HG03060 (cell line): ENCODE measurements at regions not wholly inside any gene's neighbourhood (a gene's known extent, or its start where the extent isn't known, plus 50 kb on each side); places are given as distances from the start of the nearest gene placed in this dataset.

ENCODE experiments used
- ATAC-seq: cut with Tn5 transposase; IDR thresholded peaks from one replicate; pipeline ENCODE4 v1.9.1; 2021; ENCODE audit warnings: low read depth, moderate number of reproducible peaks; ENCODE audit not compliant: unreplicated experiment

DNA sequence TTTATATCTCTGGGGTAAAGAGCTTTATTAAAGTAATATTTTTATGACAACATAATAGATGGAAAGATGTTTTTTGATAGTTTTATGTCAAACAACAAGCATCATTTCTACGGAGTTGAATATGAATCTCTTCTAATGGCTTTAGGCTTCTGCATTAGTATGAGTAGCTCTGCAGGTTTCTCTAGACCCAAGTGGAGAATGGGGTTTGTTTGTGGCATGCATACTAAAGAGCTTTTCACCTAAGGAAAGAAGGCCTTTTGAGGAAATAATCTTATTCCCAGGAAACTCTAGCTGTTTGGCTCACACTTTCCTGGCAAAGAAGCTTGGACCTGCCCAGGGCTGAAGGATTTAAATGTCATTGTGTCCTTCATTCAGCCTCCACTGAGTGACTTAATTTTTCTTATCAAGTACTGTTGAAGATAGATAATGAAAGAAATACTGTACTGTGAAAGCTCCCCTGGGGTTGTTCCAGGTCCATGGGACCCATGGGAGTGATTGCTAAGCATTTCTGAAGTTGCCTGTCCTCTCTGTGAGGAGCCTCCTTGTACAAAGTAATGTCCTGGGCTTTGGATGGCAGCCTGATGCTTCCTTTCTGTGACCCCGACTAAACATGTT is 469.3 kb downstream of the LRIG3 start:
- no peak for ATAC-seq

- no peak for ATAC-seq
These were observed 467.8 kb downstream of the LRIG3 start for GRCh38 chr12:58452546-58452945.

DNA sequence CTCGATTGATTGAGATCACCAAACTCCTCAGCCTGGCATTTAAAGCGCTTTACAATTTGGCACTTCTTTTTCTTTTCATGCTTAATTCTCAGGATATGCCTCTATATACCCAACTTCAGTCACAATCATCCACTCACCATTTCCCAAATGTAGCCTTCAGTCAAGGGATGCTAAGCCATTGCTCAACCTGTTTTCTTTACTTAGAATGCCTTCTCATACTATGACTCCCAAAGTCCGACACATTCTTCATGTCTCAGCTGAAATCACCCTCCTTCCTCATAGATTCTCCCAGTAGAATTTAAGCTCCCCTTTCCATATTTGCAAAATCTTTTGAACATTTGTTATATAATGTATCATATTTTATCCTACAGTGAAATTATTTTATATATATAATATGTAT is 467.0 kb downstream of the LRIG3 start:
- no peak for ATAC-seq

DNA sequence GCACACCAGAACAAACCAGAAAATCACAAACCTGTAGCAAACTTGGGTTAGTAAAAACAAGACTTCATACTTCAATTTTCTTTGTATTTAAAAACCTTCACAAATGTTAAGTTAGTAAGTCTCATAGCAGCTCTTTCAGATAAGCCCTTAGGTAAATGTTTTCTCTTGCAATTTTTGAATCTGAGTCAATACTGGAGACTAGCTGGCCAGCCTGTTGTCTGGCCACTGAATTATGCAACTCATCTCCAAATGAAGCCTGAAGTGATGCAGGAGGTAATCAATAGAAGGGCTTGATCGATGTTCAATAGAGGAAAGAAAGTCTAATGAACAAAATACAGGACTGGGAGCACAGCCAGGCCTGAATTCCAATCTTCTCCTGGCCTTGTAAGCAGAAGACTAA is 465.2 kb downstream of the LRIG3 start:
- no peak for ATAC-seq

GRCh38 chr12:58458102-58458501 is 462.2 kb downstream of the LRIG3 start:
- ATAC-seq = no peak

DNA sequence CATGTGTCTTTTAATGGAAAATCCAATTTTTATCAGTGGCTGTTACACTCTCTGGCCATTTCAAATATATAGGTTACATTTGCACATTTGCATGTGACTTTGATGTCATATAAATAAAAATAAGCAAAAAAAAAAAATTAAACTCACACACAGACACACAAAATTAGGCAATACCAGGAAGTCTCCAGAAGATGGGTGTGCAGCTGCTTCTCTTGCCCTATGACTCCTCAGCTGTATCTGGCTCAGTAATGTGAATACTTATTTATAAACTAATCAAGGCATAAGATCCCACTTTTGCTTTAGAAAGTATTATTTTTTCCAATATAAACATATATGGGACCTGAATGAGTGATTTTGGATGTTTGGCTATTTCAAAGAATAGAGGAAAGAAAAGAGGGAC is 461.1 kb downstream of the LRIG3 start:
- ATAC-seq = no peak

DNA sequence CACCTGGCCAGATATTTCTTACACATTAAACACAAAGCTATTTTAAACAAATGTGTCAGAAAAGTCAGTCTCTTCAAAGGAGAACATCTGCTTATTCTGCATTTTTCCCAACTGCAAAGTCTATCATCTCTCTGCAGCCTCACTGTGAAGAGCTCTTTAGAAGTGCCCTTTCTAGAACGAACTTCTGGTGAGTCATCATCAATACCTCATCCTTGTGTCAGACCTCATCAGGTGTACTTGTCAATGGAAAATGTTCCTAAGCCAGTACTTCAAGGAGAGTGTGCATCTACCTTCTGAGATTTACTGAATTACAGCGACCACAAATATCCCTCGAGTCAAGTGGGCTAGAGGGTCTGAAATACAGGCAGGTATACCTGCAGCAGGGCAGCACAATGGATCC is 457.3 kb downstream of the LRIG3 start:
- no peak for ATAC-seq

DNA sequence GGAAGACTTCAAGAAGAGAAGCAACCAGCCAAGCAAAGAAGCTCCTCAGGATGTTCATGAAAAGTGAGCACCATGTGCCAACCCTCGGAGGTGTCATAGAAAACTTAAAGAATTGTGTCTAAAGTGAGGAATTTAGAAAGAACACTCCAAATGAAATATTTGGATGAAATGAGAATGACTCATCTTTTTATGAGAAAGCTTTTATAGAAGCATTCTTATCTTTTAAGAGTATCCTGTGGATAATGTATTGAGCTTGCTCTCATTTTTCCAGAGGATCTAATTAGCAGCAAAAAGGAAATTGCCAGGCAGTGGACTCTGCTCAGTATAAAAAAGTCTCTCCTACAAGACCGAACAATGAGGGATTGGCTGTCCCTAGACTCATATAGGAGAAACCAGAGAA is 454.9 kb downstream of the LRIG3 start:
- no peak for ATAC-seq

- no peak for ATAC-seq
These were observed 449.9 kb downstream of the LRIG3 start for GRCh38 chr12:58470266-58471010.

GRCh38 chr12:58479401-58479800 is 440.9 kb downstream of the LRIG3 start:
- no peak for ATAC-seq

- ATAC-seq = no peak
These were observed 438.5 kb downstream of the LRIG3 start for GRCh38 chr12:58481811-58482210.

DNA sequence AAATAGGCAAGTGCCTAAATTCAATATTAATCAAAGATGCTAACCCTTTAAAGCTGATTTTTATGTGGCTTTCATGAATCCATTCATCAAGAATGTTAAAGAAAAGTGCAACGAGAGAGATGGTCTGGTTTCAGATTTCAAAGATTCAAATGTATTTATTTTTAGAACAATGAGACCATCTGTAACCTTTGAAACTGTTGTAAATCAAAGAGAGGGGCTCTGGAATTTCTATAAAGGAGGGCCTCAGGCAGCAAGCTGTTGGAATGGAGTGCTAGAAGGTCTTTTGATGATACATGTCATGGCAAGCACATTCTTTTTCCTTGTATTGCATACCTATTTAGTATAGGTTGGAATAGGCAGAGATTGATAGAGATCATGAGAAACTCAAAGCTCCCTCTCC is 433.0 kb downstream of the LRIG3 start:
- no peak for ATAC-seq

DNA sequence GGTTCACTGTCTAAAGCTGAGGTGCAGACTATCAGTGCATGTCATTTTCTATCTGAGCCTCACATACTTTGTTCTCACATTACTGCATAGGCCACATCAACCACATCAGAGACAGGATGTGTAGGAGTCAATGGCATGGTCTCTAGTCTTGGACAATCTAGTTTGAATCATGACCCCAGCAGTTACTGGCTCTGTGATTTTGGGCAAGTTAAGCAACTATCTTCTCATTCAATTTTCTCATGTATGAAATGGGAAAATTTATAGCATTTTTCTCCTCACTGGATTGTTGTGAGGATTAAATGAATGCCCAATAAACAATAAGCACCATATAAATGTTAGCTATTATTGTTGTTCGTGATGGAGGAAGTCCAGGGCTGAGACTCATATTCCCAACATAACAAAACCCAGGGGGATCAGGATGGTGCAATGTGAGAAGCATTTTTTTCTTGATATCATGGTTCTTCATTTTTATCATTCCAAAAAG is 432.6 kb downstream of the LRIG3 start:
- ATAC-seq = no peak

DNA sequence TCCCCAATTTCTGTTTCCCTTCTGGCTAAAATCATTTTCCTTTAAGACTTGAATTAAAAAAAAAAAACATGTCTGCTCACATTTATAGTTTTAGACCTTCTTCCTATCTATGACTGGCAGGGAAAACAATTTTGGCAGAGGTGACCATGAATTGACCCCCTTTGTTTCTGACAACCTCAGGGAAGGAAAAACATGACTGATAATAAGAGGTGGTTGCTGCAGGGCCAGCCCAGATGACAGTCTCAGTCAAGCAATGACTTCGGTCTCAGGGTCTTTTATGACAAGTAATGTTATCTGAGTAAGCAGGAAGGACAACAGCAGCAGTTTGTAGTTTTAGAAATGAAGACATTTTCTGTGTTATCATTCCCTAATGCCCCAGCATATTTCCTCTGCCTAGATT is 430.9 kb downstream of the LRIG3 start:
- ATAC-seq = no peak

DNA sequence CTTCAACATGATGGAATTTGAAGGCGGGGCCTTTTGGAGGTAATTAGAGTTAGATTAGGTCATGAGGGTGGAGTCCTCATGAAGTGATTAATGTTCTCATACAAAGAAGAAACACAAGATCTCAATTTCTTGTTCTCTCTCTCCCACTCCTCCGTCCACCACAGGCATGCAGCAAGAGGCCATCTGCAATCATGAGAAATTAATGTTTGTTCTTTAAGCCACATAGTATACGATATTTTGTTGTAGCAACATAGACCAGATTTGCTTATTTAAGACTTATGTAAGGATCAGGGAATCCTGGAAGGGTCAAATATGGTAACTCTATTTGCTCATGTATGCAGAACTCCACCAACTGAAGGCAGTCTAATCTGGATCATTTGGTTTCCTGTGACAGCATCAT is 429.0 kb downstream of the LRIG3 start:
- ATAC-seq = no peak

GRCh38 chr12:58496411-58497190 is 423.7 kb downstream of the LRIG3 start:
- no peak for ATAC-seq

- no peak for ATAC-seq
These were observed 419.9 kb downstream of the LRIG3 start for GRCh38 chr12:58500399-58500798.

DNA sequence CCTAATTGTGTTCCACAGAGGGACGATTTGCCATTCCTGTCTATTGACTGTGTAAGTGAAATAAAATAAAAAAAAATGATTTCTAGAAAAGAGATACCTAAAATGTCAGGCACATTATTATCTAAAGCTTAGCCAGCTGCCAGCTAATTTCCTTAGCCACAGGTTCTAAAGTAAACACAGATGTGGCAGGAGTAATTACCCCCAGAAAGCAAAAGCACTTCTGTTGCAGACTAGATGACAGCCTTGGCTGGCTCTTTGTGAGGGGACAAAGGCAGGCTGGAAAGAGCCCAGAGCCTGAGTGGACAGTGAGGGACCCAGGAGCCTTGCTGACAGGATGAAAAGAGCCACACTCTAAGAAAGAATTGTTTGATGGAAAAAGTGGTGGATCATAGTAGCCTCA is 418.1 kb downstream of the LRIG3 start:
- ATAC-seq = no peak

DNA sequence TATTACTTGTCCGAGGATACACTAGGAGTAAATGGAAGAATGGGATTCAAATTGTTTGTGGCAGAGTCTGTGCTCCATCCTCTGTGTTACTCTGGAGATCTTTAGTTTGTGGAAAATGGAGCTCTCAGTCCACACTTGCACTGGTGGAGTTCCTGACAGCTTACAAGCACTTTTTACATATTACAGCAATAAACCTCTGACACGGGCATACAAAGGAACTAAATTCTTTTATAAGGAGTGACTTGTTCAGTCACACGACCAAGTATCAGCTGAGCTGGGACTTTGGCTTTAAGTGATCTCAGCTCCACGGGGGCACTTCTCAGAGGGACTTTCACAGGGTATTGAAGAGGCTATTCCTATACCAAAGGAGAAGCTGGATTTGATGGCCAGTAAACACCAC is 417.5 kb downstream of the LRIG3 start:
- no peak for ATAC-seq

GRCh38 chr12:58503731-58504130 is 416.6 kb downstream of the LRIG3 start:
- no peak for ATAC-seq

- ATAC-seq = no peak
These were observed 416.0 kb downstream of the LRIG3 start for GRCh38 chr12:58504143-58504938.
